ENCODE measurements at regions not wholly inside any gene's neighbourhood (a gene's known extent, or its start where the extent isn't known, plus 50 kb on each side); places are given as distances from the start of the nearest gene placed in this dataset.

DNA sequence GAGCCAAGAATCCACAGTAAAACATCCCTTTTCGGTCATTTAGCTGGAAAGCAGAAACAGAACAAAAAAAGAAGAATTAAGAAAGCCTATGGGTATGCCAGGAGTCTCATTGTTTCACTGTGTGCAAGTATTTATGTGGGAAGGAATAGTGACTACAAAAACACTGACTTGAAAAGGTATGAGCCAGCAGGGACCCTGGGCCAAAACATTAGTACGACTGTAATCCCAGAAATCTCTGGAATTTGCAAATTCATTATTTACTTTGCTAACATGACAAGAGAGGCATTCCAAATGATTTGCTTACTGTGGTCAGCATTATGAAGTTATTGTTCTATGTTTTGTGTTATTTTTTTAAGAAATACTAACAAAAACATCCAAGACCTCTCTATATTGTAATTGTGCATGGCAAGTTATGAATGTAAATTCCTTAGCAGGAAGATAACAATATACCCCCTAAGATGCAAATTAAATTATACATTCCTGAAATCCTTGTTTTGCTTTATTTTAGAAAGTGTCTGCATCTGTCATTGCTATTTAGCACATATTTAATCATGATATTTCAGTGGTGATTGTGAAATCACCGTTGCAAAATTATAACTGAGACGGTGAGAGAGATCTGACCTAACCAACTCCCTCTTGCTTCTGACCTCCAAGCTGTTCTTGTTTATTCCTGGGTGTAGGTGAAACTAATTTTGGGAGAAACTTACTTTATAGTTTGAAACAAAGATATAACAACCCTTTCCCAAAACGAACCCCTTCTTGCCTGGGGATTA, 299.2 kb downstream of the ZPLD1 start:
- 86% methylated on average over 1 of the region's 5 CpGs for WGBS (ENCODE audit: insufficient coverage)
- DNase-seq (ENCODE audit: low read depth in 4 of 6, low spot score in 6 of 6), result peak in 1 of 6 donors; percentile 41

DNA sequence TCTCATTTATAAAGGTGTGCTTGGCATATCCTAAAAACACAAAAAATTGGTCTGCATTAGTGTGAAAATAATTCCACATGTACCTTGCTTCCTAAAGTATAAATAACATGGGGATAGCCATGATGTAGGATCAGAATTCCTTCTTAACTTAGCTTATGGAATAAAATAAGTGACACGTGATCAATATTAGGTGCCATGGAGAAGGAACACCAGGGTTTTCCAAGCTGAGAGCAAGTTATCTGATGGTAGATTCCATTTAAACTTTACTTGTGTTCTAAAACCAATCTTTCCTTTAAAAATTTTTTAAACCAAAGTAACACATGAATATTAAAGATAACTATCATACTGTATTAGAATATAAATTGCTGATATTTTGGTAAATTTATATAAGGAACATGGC, 300.5 kb downstream of the ZPLD1 start:
- DNase-seq (ENCODE audit: low read depth in 4 of 6, low spot score in 6 of 6), result no peak
- Histone ChIP-seq H3K27me3 (ENCODE audit: control insufficient read depth, insufficient read depth, low read length) (no peaks in the 10 kb centered on the region), H3K9me3 (ENCODE audit: control insufficient read depth, insufficient read depth, low read length) (no peaks in the 10 kb centered on the region), H3K4me1 (ENCODE audit: control insufficient read depth, insufficient read depth, low read length) (no peaks in the 10 kb centered on the region), H3K4me3 (ENCODE audit: low read depth, low read length) (no peak overlapping the region), H3K36me3 (ENCODE audit: control insufficient read depth, insufficient read depth, low read length) (no peaks in the 10 kb centered on the region), H3K27ac (ENCODE audit: low read depth, low read length) (no peak overlapping the region)
- WGBS (ENCODE audit: insufficient coverage), result no CpG with 5 or more reads among the region's 1 CpG

More for the DNA sequence above, 299.2 kb downstream of the ZPLD1 start:
- Histone ChIP-seq H3K27me3 (ENCODE audit: control insufficient read depth, insufficient read depth, low read length) (no peaks in the 10 kb centered on the region), H3K4me3 (ENCODE audit: low read depth, low read length) (no peak overlapping the region), H3K4me1 (ENCODE audit: control insufficient read depth, insufficient read depth, low read length) (no peaks in the 10 kb centered on the region), H3K36me3 (ENCODE audit: control insufficient read depth, insufficient read depth, low read length) (no peaks in the 10 kb centered on the region), H3K9me3 (ENCODE audit: control insufficient read depth, insufficient read depth, low read length) (no peaks in the 10 kb centered on the region), H3K27ac (ENCODE audit: low read depth, low read length) (no peak overlapping the region)

DNA sequence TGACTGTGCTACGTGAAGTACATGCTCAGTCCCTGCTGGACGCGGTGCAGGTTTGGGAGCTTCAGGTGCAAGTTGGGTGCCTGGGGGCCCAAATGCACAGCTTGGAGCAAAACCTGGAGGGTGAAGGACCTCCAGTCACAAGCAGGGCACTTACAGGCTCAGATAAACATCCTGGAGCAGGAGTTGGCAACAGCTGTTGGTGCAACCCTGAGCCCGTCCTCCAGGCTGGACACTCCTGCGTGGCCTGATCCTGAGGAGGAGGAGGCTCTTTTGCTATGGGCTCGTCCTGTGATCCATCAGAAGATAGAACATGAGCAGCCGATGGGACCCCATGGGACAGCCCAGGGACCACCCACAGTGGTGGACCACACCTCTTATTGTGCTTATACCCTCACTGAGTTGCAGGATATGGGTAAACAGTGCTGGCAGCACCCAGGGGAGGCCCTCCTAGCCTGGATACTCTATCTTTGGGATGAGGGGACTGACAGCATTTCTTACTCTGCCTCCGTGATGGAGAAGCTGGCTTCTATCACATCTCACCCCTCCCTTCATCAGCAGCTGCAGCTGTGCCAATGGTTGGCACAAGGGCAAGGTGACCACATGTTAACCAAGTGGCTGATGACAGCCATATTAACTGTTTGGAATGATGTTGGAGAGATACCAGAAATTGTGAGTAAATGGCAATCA, 301.6 kb downstream of the ZPLD1 start:
- H3K9me3 ChIP-seq (ENCODE audit: control insufficient read depth, insufficient read depth, low read length), result no peaks in the 10 kb centered on the region
- no peak overlapping the region for H3K27ac ChIP-seq (ENCODE audit: low read depth, low read length)
- DNase-seq (ENCODE audit: low read depth in 4 of 6, low spot score in 6 of 6), result no peak
- H3K4me1 ChIP-seq (ENCODE audit: control insufficient read depth, insufficient read depth, low read length), result no peaks in the 10 kb centered on the region
- 95% methylated on average over 7 of the region's 8 CpGs for WGBS (ENCODE audit: insufficient coverage)
- no peak overlapping the region for H3K4me3 ChIP-seq (ENCODE audit: low read depth, low read length)
- no peaks in the 10 kb centered on the region for H3K36me3 ChIP-seq (ENCODE audit: control insufficient read depth, insufficient read depth, low read length)
- H3K27me3 ChIP-seq (ENCODE audit: control insufficient read depth, insufficient read depth, low read length), result no peaks in the 10 kb centered on the region

DNA sequence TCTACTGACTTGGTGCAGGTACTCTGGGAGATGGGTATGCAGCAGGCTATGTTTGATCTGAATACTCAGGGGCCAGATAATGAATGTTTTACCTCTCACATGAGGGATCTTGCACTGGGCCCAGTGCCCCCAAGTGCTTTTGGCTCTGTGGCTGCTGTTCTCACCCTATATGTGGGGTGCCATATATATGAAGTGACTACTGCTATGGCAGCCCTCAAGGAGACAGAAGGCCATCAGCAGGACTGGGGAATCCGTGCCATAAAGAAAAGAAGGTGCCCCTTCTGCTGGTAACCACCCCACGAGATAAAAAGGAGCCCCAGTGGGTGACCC, 302.1 kb downstream of the ZPLD1 start:
- H3K36me3 ChIP-seq (ENCODE audit: control insufficient read depth, insufficient read depth, low read length), result no peaks in the 10 kb centered on the region
- H3K27ac ChIP-seq (ENCODE audit: low read depth, low read length), result no peak overlapping the region
- no peaks in the 10 kb centered on the region for H3K4me1 ChIP-seq (ENCODE audit: control insufficient read depth, insufficient read depth, low read length)
- DNase-seq (ENCODE audit: low read depth in 4 of 6, low spot score in 6 of 6), result no peak
- H3K9me3 ChIP-seq (ENCODE audit: control insufficient read depth, insufficient read depth, low read length), result no peaks in the 10 kb centered on the region
- WGBS (ENCODE audit: insufficient coverage), result 40% methylated on average over 2 of the region's 2 CpGs
- H3K27me3 ChIP-seq (ENCODE audit: control insufficient read depth, insufficient read depth, low read length), result no peaks in the 10 kb centered on the region
- H3K4me3 ChIP-seq (ENCODE audit: low read depth, low read length), result no peak overlapping the region

DNA sequence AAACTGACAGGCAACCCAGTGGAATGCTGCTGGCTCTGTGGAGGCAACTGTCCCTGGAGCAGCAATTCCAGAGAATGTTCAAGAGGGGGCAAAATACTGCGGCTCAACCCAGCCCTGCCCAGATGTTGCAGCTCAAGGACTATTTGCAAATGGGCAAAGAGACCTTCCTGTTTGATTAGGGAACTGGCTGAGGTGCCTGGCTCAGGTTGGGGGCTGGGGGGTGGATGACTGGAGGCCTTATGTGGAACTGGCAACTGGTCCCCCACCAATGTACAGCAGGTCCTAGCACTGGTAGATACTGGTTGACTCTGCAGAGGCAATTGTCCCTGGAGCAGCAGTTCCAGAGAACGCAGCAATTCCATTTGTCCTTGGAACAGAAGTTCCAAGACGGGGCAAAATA, 302.5 kb downstream of the ZPLD1 start:
- H3K36me3 ChIP-seq (ENCODE audit: control insufficient read depth, insufficient read depth, low read length), result no peaks in the 10 kb centered on the region
- no peaks in the 10 kb centered on the region for H3K4me1 ChIP-seq (ENCODE audit: control insufficient read depth, insufficient read depth, low read length)
- no peak for DNase-seq (ENCODE audit: low read depth in 4 of 6, low spot score in 6 of 6)
- H3K4me3 ChIP-seq (ENCODE audit: low read depth, low read length), result no peak overlapping the region
- H3K9me3 ChIP-seq (ENCODE audit: control insufficient read depth, insufficient read depth, low read length), result no peaks in the 10 kb centered on the region
- H3K27me3 ChIP-seq (ENCODE audit: control insufficient read depth, insufficient read depth, low read length), result no peaks in the 10 kb centered on the region
- H3K27ac ChIP-seq (ENCODE audit: low read depth, low read length), result no peak overlapping the region
- WGBS (ENCODE audit: insufficient coverage), result 97% methylated on average over 3 of the region's 3 CpGs

DNA sequence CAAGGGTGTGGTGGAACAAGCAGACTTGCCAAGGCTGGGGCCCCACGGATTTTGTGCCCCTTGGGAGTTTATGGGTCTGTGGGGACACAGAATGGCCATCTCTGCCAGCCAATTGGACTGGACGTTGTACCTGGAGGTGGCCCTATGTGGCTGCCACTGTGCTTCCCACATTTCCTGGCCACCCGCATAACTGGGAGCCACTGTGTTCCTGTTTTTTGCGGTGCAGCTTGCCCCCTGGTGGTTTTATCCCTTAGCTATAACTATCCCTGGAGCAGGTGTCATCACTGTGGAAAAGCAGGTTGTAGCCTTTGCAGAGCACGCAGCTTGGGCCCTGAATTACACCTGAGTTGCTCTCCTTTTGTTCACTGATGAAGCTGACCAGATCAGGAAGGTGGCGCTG, 306.3 kb downstream of the ZPLD1 start:
- no peak for DNase-seq (ENCODE audit: low read depth in 4 of 6, low spot score in 6 of 6)
- H3K9me3 ChIP-seq (ENCODE audit: control insufficient read depth, insufficient read depth, low read length), result no peaks in the 10 kb centered on the region
- H3K36me3 ChIP-seq (ENCODE audit: control insufficient read depth, insufficient read depth, low read length), result no peaks in the 10 kb centered on the region
- WGBS (ENCODE audit: insufficient coverage), result 93% methylated on average over 6 of the region's 6 CpGs
- H3K4me1 ChIP-seq (ENCODE audit: control insufficient read depth, insufficient read depth, low read length), result no peaks in the 10 kb centered on the region
- no peaks in the 10 kb centered on the region for H3K27me3 ChIP-seq (ENCODE audit: control insufficient read depth, insufficient read depth, low read length)
- no peak overlapping the region for H3K27ac ChIP-seq (ENCODE audit: low read depth, low read length)
- H3K4me3 ChIP-seq (ENCODE audit: low read depth, low read length), result no peak overlapping the region

DNA sequence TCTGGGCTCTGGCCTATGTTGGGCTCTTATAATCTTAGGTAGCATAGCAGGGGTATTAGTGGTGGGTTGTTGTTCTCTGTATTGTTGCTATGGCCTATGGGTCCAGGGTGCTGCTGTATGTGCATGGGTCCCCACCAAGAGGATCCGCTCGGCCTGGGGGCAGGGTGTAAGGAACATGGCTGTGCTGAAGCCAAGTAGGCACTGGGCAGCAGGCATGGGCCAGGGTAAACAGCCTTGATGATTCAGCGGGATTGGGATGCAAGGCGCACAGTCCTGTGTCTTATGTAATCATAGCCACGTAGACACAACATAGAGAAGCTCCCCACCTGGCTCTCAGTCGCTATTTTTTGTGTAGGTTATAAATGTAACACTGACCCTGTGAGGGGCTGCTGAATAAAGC, 306.9 kb downstream of the ZPLD1 start:
- Histone ChIP-seq H3K9me3 (ENCODE audit: control insufficient read depth, insufficient read depth, low read length) (no peaks in the 10 kb centered on the region), H3K27me3 (ENCODE audit: control insufficient read depth, insufficient read depth, low read length) (no peaks in the 10 kb centered on the region), H3K4me3 (ENCODE audit: low read depth, low read length) (no peak overlapping the region), H3K36me3 (ENCODE audit: control insufficient read depth, insufficient read depth, low read length) (no peaks in the 10 kb centered on the region), H3K4me1 (ENCODE audit: control insufficient read depth, insufficient read depth, low read length) (no peaks in the 10 kb centered on the region), H3K27ac (ENCODE audit: low read depth, low read length) (no peak overlapping the region)
- 98% methylated on average over 3 of the region's 6 CpGs for WGBS (ENCODE audit: insufficient coverage)
- no peak for DNase-seq (ENCODE audit: low read depth in 4 of 6, low spot score in 6 of 6)

DNA sequence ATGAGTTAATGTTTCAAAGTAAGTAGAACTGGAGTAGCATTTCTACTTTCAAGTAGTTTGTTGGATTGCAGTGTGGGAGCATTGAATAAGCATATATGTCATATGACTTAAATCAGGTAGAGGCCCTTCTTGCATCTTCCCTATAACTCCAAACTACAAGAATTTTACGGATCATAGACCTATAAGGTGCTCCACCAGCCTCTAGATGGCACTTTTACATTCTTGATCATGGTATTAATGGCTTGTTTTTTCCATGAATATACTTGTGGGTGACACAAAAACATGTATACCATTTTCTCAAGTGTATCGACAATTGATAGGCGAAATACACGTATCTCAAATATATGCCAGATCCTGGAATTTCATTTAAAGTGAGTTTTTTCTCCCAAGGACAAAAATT, 311.1 kb downstream of the ZPLD1 start:
- Histone ChIP-seq H3K4me3 (ENCODE audit: low read depth, low read length) (no peak overlapping the region), H3K9me3 (ENCODE audit: control insufficient read depth, insufficient read depth, low read length) (no peaks in the 10 kb centered on the region), H3K4me1 (ENCODE audit: control insufficient read depth, insufficient read depth, low read length) (no peaks in the 10 kb centered on the region), H3K36me3 (ENCODE audit: control insufficient read depth, insufficient read depth, low read length) (no peaks in the 10 kb centered on the region), H3K27me3 (ENCODE audit: control insufficient read depth, insufficient read depth, low read length) (no peaks in the 10 kb centered on the region), H3K27ac (ENCODE audit: low read depth, low read length) (no peak overlapping the region)
- peak in 1 of 6 donors; percentile 6 for DNase-seq (ENCODE audit: low read depth in 4 of 6, low spot score in 6 of 6)
- no CpG with 5 or more reads among the region's 4 CpGs for WGBS (ENCODE audit: insufficient coverage)

DNA sequence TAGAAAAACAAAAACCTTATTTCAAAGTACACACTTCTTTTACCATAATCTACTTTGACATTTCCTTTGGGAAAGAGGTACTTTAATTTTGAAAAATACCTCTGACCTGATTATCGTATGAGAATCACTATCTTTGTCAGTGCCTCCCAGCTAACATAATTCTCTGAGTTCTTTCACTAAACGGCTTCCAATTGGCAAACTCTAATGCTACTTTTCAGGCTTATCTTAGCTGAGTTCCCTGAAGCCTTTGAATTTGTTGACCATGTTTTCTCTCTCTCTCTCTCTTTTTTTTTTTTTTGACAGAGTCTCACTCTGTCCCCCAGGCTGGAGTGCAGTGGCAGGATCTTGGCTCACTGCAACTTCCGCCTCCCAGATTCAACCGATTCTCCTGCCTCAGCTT, 312.8 kb downstream of the ZPLD1 start:
- DNase-seq (ENCODE audit: low read depth in 4 of 6, low spot score in 6 of 6), result no peak
- H3K27ac ChIP-seq (ENCODE audit: low read depth, low read length), result no peak overlapping the region

DNA sequence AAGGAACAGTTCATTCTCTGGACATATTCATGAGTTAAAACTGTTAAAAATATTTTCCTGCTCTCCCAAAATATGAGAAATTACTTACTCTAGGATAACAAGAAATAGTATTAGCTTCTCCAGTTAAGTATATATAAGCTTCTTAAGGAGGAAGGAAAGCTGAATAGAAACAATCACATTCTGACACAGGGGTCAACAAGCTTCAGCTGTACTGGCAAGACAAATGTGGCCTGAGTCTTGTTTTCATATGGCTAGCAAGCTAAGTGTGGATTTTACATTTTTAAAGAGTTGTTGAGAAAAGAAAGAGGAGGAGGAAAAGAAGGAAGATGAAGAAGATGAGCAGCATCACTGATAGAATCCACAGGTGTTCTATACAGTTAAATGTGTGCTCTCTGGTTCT, 313.8 kb downstream of the ZPLD1 start:
- no peak overlapping the region for H3K4me3 ChIP-seq (ENCODE audit: low read depth, low read length)
- no peak overlapping the region for H3K27ac ChIP-seq (ENCODE audit: low read depth, low read length)
- DNase-seq (ENCODE audit: low read depth in 4 of 6, low spot score in 6 of 6), result no peak

More for the DNA sequence above, 312.8 kb downstream of the ZPLD1 start:
- 75% methylated on average over 4 of the region's 4 CpGs for WGBS (ENCODE audit: insufficient coverage)
- Histone ChIP-seq H3K36me3 (ENCODE audit: control insufficient read depth, insufficient read depth, low read length) (no peaks in the 10 kb centered on the region), H3K4me3 (ENCODE audit: low read depth, low read length) (no peak overlapping the region), H3K4me1 (ENCODE audit: control insufficient read depth, insufficient read depth, low read length) (no peaks in the 10 kb centered on the region), H3K27me3 (ENCODE audit: control insufficient read depth, insufficient read depth, low read length) (no peaks in the 10 kb centered on the region), H3K9me3 (ENCODE audit: control insufficient read depth, insufficient read depth, low read length) (no peaks in the 10 kb centered on the region)

More for the DNA sequence above, 313.8 kb downstream of the ZPLD1 start:
- Histone ChIP-seq H3K9me3 (ENCODE audit: control insufficient read depth, insufficient read depth, low read length) (no peaks in the 10 kb centered on the region), H3K4me1 (ENCODE audit: control insufficient read depth, insufficient read depth, low read length) (no peaks in the 10 kb centered on the region), H3K36me3 (ENCODE audit: control insufficient read depth, insufficient read depth, low read length) (no peaks in the 10 kb centered on the region), H3K27me3 (ENCODE audit: control insufficient read depth, insufficient read depth, low read length) (no peaks in the 10 kb centered on the region)
